ENCODE measurements at regions not wholly inside any gene's neighbourhood (a gene's known extent, or its start where the extent isn't known, plus 50 kb on each side); places are given as distances from the start of the nearest gene placed in this dataset.

DNA sequence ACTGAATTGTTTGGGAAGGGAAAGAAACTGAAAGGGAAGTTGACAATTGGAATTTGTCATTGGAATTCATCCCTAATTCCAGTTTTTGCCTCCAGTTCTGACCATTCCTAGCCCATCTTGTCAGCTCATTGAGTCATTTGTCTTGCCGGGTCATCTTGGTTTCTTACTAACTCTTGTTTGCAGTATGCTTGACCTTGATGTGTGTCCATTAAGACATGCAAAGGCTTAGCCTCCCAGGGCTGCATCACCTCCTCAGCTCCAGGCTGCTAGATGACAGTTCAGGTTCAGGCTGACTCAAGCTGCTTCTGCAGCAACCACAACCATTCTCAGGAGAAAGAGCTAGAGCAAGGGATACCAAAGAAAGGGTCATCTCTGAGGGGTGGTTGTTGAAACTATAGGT is 151.3 kb upstream of the PTGFR start:
- no TSS peak for BruUV-seq (replicated peaks)
- H3K9me3 ChIP-seq (ENCODE audit: control insufficient read depth in 1 of 2, insufficient read depth in 1 of 2, low read depth in 1 of 2, low read length in 2 of 2): no peaks in the 10 kb centered on the region
- H3K27ac ChIP-seq (ENCODE audit: low read depth, low read length): no peak overlapping the region
- no peaks in the 10 kb centered on the region for H3K9me2 ChIP-seq (ENCODE audit: insufficient read depth)
- H3K4me1 ChIP-seq (ENCODE audit: control insufficient read depth in 1 of 2, insufficient read depth in 2 of 2, low read length in 2 of 2): peaks cover 2 to 24% of the 10 kb centered on the region in 2 experiments; a peak in 3 of 4 replicates
- ATAC-seq (peak; percentile 75), DNase-seq (ENCODE audit: low read depth, low spot score) (no peak)
- H2AFZ ChIP-seq (ENCODE audit: low read depth, low read length, poor library complexity, severe bottlenecking): no peak overlapping the region
- CTCF ChIA-PET: no interaction called here
- H3K79me2 ChIP-seq (ENCODE audit: insufficient read depth, low read length): no peaks in the 10 kb centered on the region
- no peak overlapping the region for H3K9ac ChIP-seq (ENCODE audit: low read length)
- H3K27me3 ChIP-seq (ENCODE audit: insufficient read depth, low read length): no peaks in the 10 kb centered on the region
- TF ChIP-seq REST (IDR thresholded peaks at IDR 0.05; ENCODE audit: low read depth) (no peak), ATF3 (IDR thresholded peaks at IDR 0.05) (no peak), POLR2AphosphoS5 (IDR thresholded peaks at IDR 0.05; ENCODE audit: low read depth, low read length) (no peak), MAX (IDR thresholded peaks at IDR 0.05) (no peak)
- POLR2A ChIA-PET: no interaction called here
- RAD21 ChIA-PET (ENCODE audit: low non-redundant PET in 1 of 2, low total read pairs in 2 of 2, uncharacterized antibody in 2 of 2, unreplicated experiment in 2 of 2): no interaction called here
- peak overlapping the region; percentile 57 for H3K4me2 ChIP-seq (ENCODE audit: low read length)
- no peak overlapping the region for H3K4me3 ChIP-seq (replicated peaks in 1 of 2; ENCODE audit: low read depth in 1 of 2, low read length in 2 of 2)
- no peaks in the 10 kb centered on the region for H4K20me1 ChIP-seq (ENCODE audit: insufficient read depth)
- intact Hi-C loops (cut with micrococcal nuclease): no loop called here
- H3K36me3 ChIP-seq (ENCODE audit: control insufficient read depth in 1 of 2, insufficient read depth in 2 of 2, low read length in 2 of 2): no peaks in the 10 kb centered on the region

GRCh38 chr1:78340006-78340405 is 150.8 kb upstream of the PTGFR start:
- RAD21 ChIA-PET (ENCODE audit: low non-redundant PET in 1 of 2, low total read pairs in 2 of 2, uncharacterized antibody in 2 of 2, unreplicated experiment in 2 of 2): no interaction called here
- H3K27me3 ChIP-seq (ENCODE audit: insufficient read depth, low read length): no peaks in the 10 kb centered on the region

More at GRCh38 chr1:78340006-78340405, 150.8 kb upstream of the PTGFR start:
- intact Hi-C loops (cut with micrococcal nuclease): no loop called here
- Histone ChIP-seq H3K4me1 (ENCODE audit: control insufficient read depth in 1 of 2, insufficient read depth in 2 of 2, low read length in 2 of 2) (peaks cover 2 to 24% of the 10 kb centered on the region in 2 experiments; a peak in 3 of 4 replicates), H4K20me1 (ENCODE audit: insufficient read depth) (no peaks in the 10 kb centered on the region), H3K9ac (ENCODE audit: low read length) (no peak overlapping the region), H3K4me2 (ENCODE audit: low read length) (peak overlapping the region; percentile 57), H3K4me3 (replicated peaks in 1 of 2; ENCODE audit: low read depth in 1 of 2, low read length in 2 of 2) (0 out of 4 replicates have a peak overlapping the region, but pooled peaks of 1 of the 2 experiments have one; percentile 2), H3K9me2 (ENCODE audit: insufficient read depth) (no peaks in the 10 kb centered on the region), H3K9me3 (ENCODE audit: control insufficient read depth in 1 of 2, insufficient read depth in 1 of 2, low read depth in 1 of 2, low read length in 2 of 2) (no peaks in the 10 kb centered on the region), H3K79me2 (ENCODE audit: insufficient read depth, low read length) (no peaks in the 10 kb centered on the region), H2AFZ (ENCODE audit: low read depth, low read length, poor library complexity, severe bottlenecking) (no peak overlapping the region), H3K36me3 (ENCODE audit: control insufficient read depth in 1 of 2, insufficient read depth in 2 of 2, low read length in 2 of 2) (no peaks in the 10 kb centered on the region), H3K27ac (ENCODE audit: low read depth, low read length) (no peak overlapping the region; the same call in 1 of the 2 replicates)
- DNase-seq (ENCODE audit: low read depth, low spot score) (peak; percentile 28), ATAC-seq (peak; percentile 77)
- TF ChIP-seq, protein P1, sequence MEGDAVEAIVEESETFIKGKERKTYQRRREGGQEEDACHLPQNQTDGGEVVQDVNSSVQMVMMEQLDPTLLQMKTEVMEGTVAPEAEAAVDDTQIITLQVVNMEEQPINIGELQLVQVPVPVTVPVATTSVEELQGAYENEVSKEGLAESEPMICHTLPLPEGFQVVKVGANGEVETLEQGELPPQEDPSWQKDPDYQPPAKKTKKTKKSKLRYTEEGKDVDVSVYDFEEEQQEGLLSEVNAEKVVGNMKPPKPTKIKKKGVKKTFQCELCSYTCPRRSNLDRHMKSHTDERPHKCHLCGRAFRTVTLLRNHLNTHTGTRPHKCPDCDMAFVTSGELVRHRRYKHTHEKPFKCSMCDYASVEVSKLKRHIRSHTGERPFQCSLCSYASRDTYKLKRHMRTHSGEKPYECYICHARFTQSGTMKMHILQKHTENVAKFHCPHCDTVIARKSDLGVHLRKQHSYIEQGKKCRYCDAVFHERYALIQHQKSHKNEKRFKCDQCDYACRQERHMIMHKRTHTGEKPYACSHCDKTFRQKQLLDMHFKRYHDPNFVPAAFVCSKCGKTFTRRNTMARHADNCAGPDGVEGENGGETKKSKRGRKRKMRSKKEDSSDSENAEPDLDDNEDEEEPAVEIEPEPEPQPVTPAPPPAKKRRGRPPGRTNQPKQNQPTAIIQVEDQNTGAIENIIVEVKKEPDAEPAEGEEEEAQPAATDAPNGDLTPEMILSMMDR (IDR thresholded peaks at IDR 0.05 in 2 of 3, conservative IDR thresholded peaks at IDR 0.05 in 1 of 3; ENCODE audit: borderline replicate concordance in 1 of 3, insufficient read depth in 1 of 3, low read depth in 2 of 3, low read length in 2 of 3): no peak
- TF ChIP-seq SRF (IDR thresholded peaks at IDR 0.05; ENCODE audit: low read depth) (0 out of 2 replicates have a peak, but pooled peaks have one; percentile 34), FOSL1 (IDR thresholded peaks at IDR 0.05; ENCODE audit: low read depth) (peak; percentile 88), JUND (IDR thresholded peaks at IDR 0.05) (peak; percentile 78), SP1 (IDR thresholded peaks at IDR 0.05; ENCODE audit: low read depth) (peak; percentile 47), ELF1 (IDR thresholded peaks at IDR 0.05; ENCODE audit: borderline replicate concordance, low read depth) (no peak)
- BruUV-seq (replicated peaks): no TSS peak
- POLR2A ChIA-PET: no interaction called here
- CTCF ChIA-PET: no interaction called here

Data from HCT116 (cell line).